CD4-positive, CD25-positive, alpha-beta regulatory T cell (primary cell): ENCODE measurements at regions not wholly inside any gene's neighbourhood (a gene's known extent, or its start where the extent isn't known, plus 50 kb on each side); places are given as distances from the start of the nearest gene placed in this dataset.

Source experiments
- ATAC-seq, 2 donors: fragments of 150-1000 bp; cut with Tn5 transposase; one replicate each; pipeline ENCODE4 v1.10.0; 2021; ENCODE audit warnings: low read depth in 2 of 2, moderate number of reproducible peaks in 2 of 2, moderate library complexity in 1 of 2
- DNase-seq, 3 donors: peaks; one replicate each; pipeline versions ENCODE4 v3.0.0 to v3.0.0-alpha.2; 2012 to 2022; ENCODE audit warnings: mixed read lengths in 1 of 3
- H3K27ac ChIP-seq: one replicate; pipeline ENCODE4 v1.7.0; 2013; ENCODE audit warnings: mild to moderate bottlenecking, low read length; ENCODE audit not compliant: insufficient read depth, poor library complexity, severe bottlenecking
- H3K27me3 ChIP-seq: one replicate; pipeline ENCODE4 v1.7.0; 2013; ENCODE audit warnings: low read length; ENCODE audit not compliant: control insufficient read depth, insufficient read depth
- H3K36me3 ChIP-seq: one replicate; pipeline ENCODE4 v1.7.0; 2013; ENCODE audit warnings: mild to moderate bottlenecking, low read length, moderate library complexity; ENCODE audit not compliant: control insufficient read depth, insufficient read depth
- H3K4me1 ChIP-seq: 2 replicates; pipeline ENCODE4 v1.7.0; 2013; ENCODE audit warnings: mild to moderate bottlenecking, low read length; ENCODE audit not compliant: insufficient read depth, control insufficient read depth, poor library complexity, severe bottlenecking
- H3K4me3 ChIP-seq: one replicate; pipeline ENCODE4 v1.7.0; 2013; ENCODE audit warnings: low read depth, mild to moderate bottlenecking, low read length, moderate library complexity
- H3K9me3 ChIP-seq, 2 experiments: 1 replicate in 1 of 2; 2 replicates in 1 of 2; pipeline ENCODE4 v1.7.0; 2013; ENCODE audit warnings: low read length in 2 of 2, mild to moderate bottlenecking in 1 of 2, moderate library complexity in 1 of 2; ENCODE audit not compliant: control insufficient read depth in 2 of 2
- H3K27ac Mint-ChIP-seq, 3 donors: one replicate each; pipeline ENCODE4 v1.8.0; 2020 to 2022; ENCODE audit warnings: mild to moderate bottlenecking in 3 of 3, mixed read lengths in 3 of 3, moderate library complexity in 2 of 3
- H3K27me3 Mint-ChIP-seq: one replicate; pipeline ENCODE4 v1.8.0; 2022; ENCODE audit warnings: mild to moderate bottlenecking, mixed read lengths
- H3K36me3 Mint-ChIP-seq: one replicate; pipeline ENCODE4 v1.8.0; 2020; ENCODE audit warnings: mixed read lengths
- H3K4me1 Mint-ChIP-seq, 4 donors: one replicate each; pipeline ENCODE4 v1.8.0; 2020 to 2022; ENCODE audit warnings: mixed read lengths in 4 of 4, mild to moderate bottlenecking in 1 of 4
- H3K4me3 Mint-ChIP-seq, 4 donors: one replicate each; pipeline ENCODE4 v1.8.0; 2020 to 2022; ENCODE audit warnings: mild to moderate bottlenecking in 4 of 4, mixed read lengths in 4 of 4, moderate library complexity in 3 of 4
- H3K9me3 Mint-ChIP-seq, 7 donors: one replicate each; pipeline ENCODE4 v1.8.0; 2020 to 2022; ENCODE audit warnings: mixed read lengths in 7 of 7, mild to moderate bottlenecking in 3 of 7, moderate library complexity in 2 of 7

DNA sequence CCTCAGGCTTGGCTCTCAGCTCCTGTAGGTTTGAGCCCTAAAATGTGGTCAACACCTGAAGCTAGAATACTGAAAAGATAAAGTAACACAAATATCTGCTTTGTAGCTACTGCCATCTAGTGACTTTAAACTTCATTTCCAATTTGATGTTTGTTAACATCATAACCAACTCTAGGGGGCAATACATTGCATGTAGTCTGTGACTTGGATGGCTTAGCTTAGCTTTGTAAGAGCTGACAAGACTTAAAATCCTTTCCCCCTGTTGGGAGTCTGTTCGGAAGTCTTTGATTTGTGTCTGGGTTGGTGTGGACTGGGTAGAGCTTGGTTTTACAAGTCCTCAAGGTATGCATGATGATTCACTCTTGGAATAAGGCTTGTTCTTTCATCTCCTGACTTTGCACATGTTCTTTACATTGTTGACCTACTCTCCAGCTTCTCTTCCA is 51.7 kb downstream of the SCN11A start:
- Mint-ChIP-seq H3K27ac (peak overlapping the region in 1 of 3 donors; percentile 7), H3K36me3 (no peaks in the 10 kb centered on the region), H3K4me1 (peaks cover 0 to 3% (median 0%) of the 10 kb centered on the region in 4 donors), H3K27me3 (peaks cover 19% of the 10 kb centered on the region), H3K4me3 (no peak overlapping the region), H3K9me3 (peaks cover 0 to 2% (median 0%) of the 10 kb centered on the region in 7 donors)
- H3K4me3 ChIP-seq, result no peak overlapping the region
- peaks cover 8% of the 10 kb centered on the region for H3K27me3 ChIP-seq
- no peaks in the 10 kb centered on the region for H3K9me3 ChIP-seq
- H3K27ac ChIP-seq, result no peak overlapping the region
- H3K36me3 ChIP-seq, result no peaks in the 10 kb centered on the region
- H3K4me1 ChIP-seq, result no peaks in the 10 kb centered on the region
- DNase-seq (peak in 2 of 3 donors; percentile 33 to 65), ATAC-seq (peak in 1 of 2 donors; percentile 40)

DNA sequence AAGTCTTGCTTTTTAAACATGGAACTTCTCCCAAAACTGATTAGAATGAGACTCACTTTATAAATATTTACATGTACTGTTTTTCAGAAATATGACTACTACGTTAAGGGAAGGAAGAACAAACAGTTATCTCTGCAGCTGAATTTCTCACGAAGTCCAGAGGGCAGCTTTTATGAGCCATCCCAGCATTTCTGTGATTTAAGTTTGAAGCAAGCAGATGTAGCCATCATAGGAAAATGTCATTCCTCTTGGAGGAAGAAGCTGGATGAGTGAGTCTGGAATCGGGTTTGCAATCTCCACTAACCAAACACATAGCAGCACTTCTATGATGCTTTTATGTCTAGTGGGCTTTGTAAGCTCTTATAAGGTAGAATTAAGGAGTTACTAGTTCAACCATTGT is 53.7 kb downstream of the SCN11A start:
- Histone ChIP-seq H3K9me3 (no peaks in the 10 kb centered on the region), H3K27ac (no peak overlapping the region), H3K36me3 (no peaks in the 10 kb centered on the region), H3K4me3 (no peak overlapping the region), H3K27me3 (peaks cover 9% of the 10 kb centered on the region), H3K4me1 (no peaks in the 10 kb centered on the region)
- no peak overlapping the region for H3K4me3 Mint-ChIP-seq
- no peaks in the 10 kb centered on the region for H3K9me3 Mint-ChIP-seq
- peaks cover 0 to 3% (median 0%) of the 10 kb centered on the region in 4 donors for H3K4me1 Mint-ChIP-seq
- no peak for ATAC-seq
- H3K36me3 Mint-ChIP-seq, result no peaks in the 10 kb centered on the region
- no peak for DNase-seq
- no peak overlapping the region for H3K27ac Mint-ChIP-seq
- peaks cover 14% of the 10 kb centered on the region for H3K27me3 Mint-ChIP-seq

DNA sequence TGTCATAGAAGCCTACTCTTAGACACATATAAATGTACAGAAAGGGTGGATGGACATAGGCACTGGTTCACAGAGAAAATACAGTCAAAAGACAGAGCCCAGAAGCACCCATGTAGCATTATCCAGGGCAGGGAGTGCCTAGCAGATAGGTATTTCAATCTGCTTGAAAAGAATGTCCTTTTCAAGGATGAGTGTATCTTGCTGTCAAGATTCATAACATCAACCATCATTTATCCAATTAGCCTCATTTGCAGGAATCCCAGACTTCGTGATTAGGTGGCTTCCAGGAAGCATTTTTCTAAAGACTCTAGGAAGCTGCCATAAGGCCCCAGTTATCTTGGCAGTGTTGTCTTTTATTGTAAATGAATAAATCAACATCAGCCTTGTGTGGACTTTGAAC is 55.6 kb downstream of the SCN11A start:
- Histone ChIP-seq H3K27ac (no peak overlapping the region), H3K27me3 (peaks cover 5% of the 10 kb centered on the region), H3K9me3 (no peaks in the 10 kb centered on the region), H3K36me3 (no peaks in the 10 kb centered on the region), H3K4me3 (no peak overlapping the region), H3K4me1 (no peaks in the 10 kb centered on the region)
- H3K4me1 Mint-ChIP-seq, result peaks cover 0 to 2% (median 0%) of the 10 kb centered on the region in 4 donors
- ATAC-seq (no peak), DNase-seq (no peak)
- H3K27ac Mint-ChIP-seq, result no peak overlapping the region
- H3K9me3 Mint-ChIP-seq, result no peaks in the 10 kb centered on the region
- H3K4me3 Mint-ChIP-seq, result no peak overlapping the region
- H3K27me3 Mint-ChIP-seq, result peaks cover 16% of the 10 kb centered on the region
- H3K36me3 Mint-ChIP-seq, result no peaks in the 10 kb centered on the region

DNA sequence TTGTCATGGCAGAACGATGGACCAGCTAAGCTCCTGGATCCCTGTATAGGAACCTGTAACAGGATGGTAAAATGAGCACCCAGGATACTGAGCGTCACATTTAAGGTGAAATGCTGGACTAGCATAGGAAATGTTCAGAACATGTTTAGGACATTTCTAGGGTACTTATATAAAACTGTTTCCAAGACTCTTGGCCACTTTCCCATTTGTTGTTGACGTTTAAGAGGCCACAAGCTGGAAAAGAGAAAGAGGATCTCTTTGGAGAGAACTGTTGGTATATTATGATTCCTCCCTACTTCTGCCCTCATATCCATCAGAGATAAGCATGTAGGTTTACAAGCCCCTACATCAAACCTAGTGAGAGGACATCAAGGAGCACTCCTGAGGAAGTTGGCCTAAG is 57.5 kb downstream of the SCN11A start:
- Mint-ChIP-seq H3K36me3 (no peaks in the 10 kb centered on the region), H3K27me3 (peaks cover 15% of the 10 kb centered on the region), H3K9me3 (no peaks in the 10 kb centered on the region), H3K4me1 (no peaks in the 10 kb centered on the region), H3K4me3 (no peak overlapping the region), H3K27ac (no peak overlapping the region)
- Histone ChIP-seq H3K27me3 (peaks cover 6% of the 10 kb centered on the region), H3K4me1 (no peaks in the 10 kb centered on the region), H3K36me3 (no peaks in the 10 kb centered on the region), H3K4me3 (no peak overlapping the region), H3K27ac (no peak overlapping the region), H3K9me3 (no peaks in the 10 kb centered on the region)
- no peak for ATAC-seq
- DNase-seq, result no peak

DNA sequence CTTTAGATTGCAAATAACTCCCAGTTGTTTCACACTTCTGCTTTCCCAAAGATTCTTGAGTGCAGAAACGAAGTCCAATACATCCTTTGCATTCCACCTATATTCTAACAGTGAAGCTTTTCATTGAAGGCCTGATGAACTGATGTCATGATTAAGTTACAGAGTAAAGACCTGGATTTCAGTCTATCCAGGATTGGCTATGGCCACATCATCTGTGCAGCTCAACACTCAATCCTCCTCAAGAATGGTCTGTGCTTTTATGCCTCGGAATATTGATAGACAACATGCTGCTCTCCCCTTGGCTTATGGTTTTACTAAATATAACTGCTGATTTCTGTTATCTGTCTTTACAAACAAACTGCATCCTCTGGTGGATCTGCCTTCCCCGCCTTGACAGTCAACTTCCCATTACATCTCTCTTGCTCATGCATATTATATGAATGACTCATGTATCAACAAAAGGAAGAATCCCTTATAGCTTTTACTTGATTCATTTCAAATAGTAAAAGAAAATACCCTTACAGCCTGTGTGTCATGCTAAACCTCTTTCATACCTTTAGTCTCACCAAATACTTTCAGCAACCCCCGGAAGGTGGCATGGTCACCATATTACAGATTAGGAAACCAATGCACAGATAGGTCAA is 59.5 kb downstream of the SCN11A start:
- Mint-ChIP-seq H3K27me3 (peaks cover 17% of the 10 kb centered on the region), H3K27ac (no peak overlapping the region)
- no peaks in the 10 kb centered on the region for H3K36me3 ChIP-seq

DNA sequence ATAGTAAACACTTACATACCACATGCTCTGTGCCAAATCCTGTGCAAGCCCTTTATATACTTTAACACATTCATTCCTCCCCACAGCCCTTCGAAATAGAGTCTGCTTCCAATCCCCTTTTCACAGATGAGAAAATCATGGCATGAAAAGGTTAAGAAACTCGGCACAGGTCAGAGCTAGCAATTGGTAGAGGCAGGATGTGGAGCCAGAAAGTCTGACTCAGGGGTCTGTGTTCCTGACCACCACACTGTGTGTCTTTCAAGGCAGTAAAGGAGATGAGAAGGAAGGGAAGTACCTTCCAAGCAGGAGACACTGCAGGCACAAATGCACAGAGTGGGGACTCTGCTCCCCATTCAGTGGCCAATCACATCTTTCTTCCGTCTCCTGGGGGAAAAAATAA is 61.1 kb downstream of the SCN11A start:
- ATAC-seq (no peak), DNase-seq (no peak)
- Histone ChIP-seq H3K9me3 (no peaks in the 10 kb centered on the region), H3K36me3 (no peaks in the 10 kb centered on the region), H3K27me3 (peaks cover 3% of the 10 kb centered on the region), H3K27ac (no peak overlapping the region), H3K4me1 (no peaks in the 10 kb centered on the region), H3K4me3 (no peak overlapping the region)
- Mint-ChIP-seq H3K4me3 (no peak overlapping the region), H3K4me1 (no peaks in the 10 kb centered on the region), H3K27me3 (peaks cover 13% of the 10 kb centered on the region), H3K9me3 (peaks cover 0 to 2% (median 0%) of the 10 kb centered on the region in 7 donors), H3K36me3 (no peaks in the 10 kb centered on the region), H3K27ac (no peak overlapping the region)

More for the DNA sequence above, 59.5 kb downstream of the SCN11A start:
- H3K36me3 Mint-ChIP-seq, result no peaks in the 10 kb centered on the region
- H3K9me3 ChIP-seq, result no peaks in the 10 kb centered on the region
- ATAC-seq (no peak), DNase-seq (no peak)
- H3K4me1 ChIP-seq, result no peaks in the 10 kb centered on the region
- peaks cover 0 to 2% (median 0%) of the 10 kb centered on the region in 7 donors for H3K9me3 Mint-ChIP-seq
- no peak overlapping the region for H3K4me3 Mint-ChIP-seq
- no peak overlapping the region for H3K27ac ChIP-seq
- H3K27me3 ChIP-seq, result peaks cover 3% of the 10 kb centered on the region
- H3K4me1 Mint-ChIP-seq, result no peaks in the 10 kb centered on the region
- H3K4me3 ChIP-seq, result no peak overlapping the region

DNA sequence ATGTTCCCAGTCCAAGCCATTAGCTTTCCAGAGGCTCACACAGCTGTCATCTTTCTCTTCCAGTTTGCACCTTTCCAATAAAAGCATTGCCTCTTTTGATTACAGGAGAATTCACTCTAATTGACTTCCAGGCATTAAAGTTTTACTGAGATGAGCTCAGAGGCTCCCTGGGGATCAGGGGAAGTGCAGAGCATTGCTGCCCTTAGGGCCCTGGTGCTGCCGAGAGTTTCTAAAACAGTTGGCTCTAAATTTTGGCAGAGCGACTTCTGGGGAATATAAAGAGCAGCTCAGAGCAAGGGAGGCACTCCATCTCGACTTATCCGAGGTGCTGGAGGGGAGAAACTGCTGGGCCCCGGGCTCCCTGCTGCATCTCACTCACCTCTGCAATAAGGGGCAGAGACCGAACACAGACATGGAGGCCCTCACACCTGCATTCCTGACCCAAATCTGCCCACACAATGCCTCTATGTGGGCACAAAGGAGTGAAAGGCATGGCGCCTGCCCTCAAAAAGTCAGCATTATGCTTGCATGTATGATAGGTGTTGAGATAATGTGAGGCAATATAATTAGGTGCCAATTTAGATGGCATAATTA is 61.7 kb downstream of the SCN11A start:
- no peak for ATAC-seq
- Histone ChIP-seq H3K9me3 (no peaks in the 10 kb centered on the region), H3K27me3 (peaks cover 3% of the 10 kb centered on the region), H3K36me3 (no peaks in the 10 kb centered on the region), H3K4me3 (no peak overlapping the region), H3K27ac (no peak overlapping the region), H3K4me1 (no peaks in the 10 kb centered on the region)
- Mint-ChIP-seq H3K27me3 (peaks cover 13% of the 10 kb centered on the region), H3K27ac (no peak overlapping the region), H3K4me3 (no peak overlapping the region), H3K4me1 (no peaks in the 10 kb centered on the region), H3K36me3 (no peaks in the 10 kb centered on the region), H3K9me3 (peaks cover 0 to 2% (median 0%) of the 10 kb centered on the region in 7 donors)
- no peak for DNase-seq

GRCh38 chr3:38988955-38989354 is 62.8 kb downstream of the SCN11A start:
- Mint-ChIP-seq H3K27me3 (peaks cover 15% of the 10 kb centered on the region), H3K4me1 (no peaks in the 10 kb centered on the region), H3K36me3 (no peaks in the 10 kb centered on the region), H3K4me3 (no peak overlapping the region), H3K9me3 (peaks cover 0 to 2% (median 0%) of the 10 kb centered on the region in 7 donors), H3K27ac (no peak overlapping the region)
- peaks cover 6% of the 10 kb centered on the region for H3K27me3 ChIP-seq
- H3K27ac ChIP-seq, result no peak overlapping the region
- no peak for ATAC-seq
- H3K36me3 ChIP-seq, result no peaks in the 10 kb centered on the region
- no peak for DNase-seq
- no peak overlapping the region for H3K4me3 ChIP-seq
- no peaks in the 10 kb centered on the region for H3K9me3 ChIP-seq
- H3K4me1 ChIP-seq, result no peaks in the 10 kb centered on the region
